ENCODE measurements at regions not wholly inside any gene's neighbourhood (a gene's known extent, or its start where the extent isn't known, plus 50 kb on each side); places are given as distances from the start of the nearest gene placed in this dataset.
"Not testable (repeated sequence)": the region's sequence is repeated elsewhere in the genome, so short reads cannot be mapped to it uniquely, and the experiment has no call there.

DNA sequence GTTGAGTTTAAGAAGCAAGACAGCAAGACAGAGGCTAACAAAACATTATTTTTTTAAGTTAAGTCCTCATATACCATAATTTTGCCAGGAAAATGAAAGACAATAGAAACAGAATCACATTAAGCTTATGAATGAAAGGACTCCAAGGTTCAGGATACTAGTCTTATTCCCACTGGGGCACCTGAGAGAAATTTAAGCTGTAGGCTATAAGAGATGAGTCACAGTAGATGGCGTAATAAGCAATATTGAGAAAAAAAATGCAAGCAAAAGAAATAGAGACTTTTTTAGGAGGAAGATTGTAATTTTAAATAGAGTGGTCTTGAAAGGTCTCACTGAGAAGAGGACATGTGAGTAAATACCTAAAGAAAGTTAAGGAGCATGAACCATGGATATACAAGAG lies 57.1 kb upstream of the KIF2B start:
- no peak overlapping the region for H2AFZ ChIP-seq (ENCODE audit: low read depth)
- no peaks in the 10 kb centered on the region for H3K4me1 ChIP-seq (ENCODE audit: low read depth, poor library complexity, severe bottlenecking)

DNA sequence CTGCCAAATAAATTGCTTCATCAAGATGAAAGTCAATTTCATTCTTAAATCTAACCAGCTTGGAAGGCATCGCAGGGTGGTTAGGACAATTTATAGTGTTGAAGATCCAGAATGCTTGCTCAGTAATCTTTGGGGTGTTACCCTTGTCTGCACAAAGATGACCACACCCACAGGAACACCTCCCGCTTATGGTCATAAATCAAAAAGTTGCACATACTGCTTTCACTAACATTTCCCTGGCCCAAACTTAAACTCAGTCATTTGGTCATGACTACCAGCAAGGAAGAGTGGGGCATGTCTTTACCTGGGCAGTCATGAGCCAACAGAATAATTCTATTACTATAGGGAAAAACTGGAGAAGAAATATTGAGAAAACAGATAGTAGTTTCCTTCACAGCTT lies 57.6 kb upstream of the KIF2B start:
- Histone ChIP-seq H4K20me1 (ENCODE audit: insufficient read depth) (no peaks in the 10 kb centered on the region), H3K27ac (no peak overlapping the region), H3K4me2 (no peak overlapping the region), H3K9ac (no peak overlapping the region), H3K27me3 (ENCODE audit: insufficient read depth, low read depth) (no peaks in the 10 kb centered on the region), H3K79me2 (ENCODE audit: insufficient read depth, low read depth) (no peaks in the 10 kb centered on the region), H3K4me1 (ENCODE audit: low read depth, poor library complexity, severe bottlenecking) (no peaks in the 10 kb centered on the region), H3K4me3 (IDR thresholded peaks at IDR 0.05; ENCODE audit: insufficient read depth, low read depth, low read length) (no peak overlapping the region), H2AFZ (ENCODE audit: low read depth) (no peak overlapping the region), H3K36me3 (ENCODE audit: insufficient read depth) (no peaks in the 10 kb centered on the region)
- TF ChIP-seq CTCF (conservative IDR thresholded peaks at IDR 0.05; ENCODE audit: low read depth, low read length) = no peak

More for the DNA sequence above, 57.1 kb upstream of the KIF2B start:
- no peak overlapping the region for H3K4me2 ChIP-seq
- no peaks in the 10 kb centered on the region for H3K27me3 ChIP-seq (ENCODE audit: insufficient read depth, low read depth)
- H4K20me1 ChIP-seq (ENCODE audit: insufficient read depth) = no peaks in the 10 kb centered on the region
- H3K4me3 ChIP-seq (IDR thresholded peaks at IDR 0.05; ENCODE audit: insufficient read depth, low read depth, low read length) = no peak overlapping the region
- no peak overlapping the region for H3K9ac ChIP-seq
- no peaks in the 10 kb centered on the region for H3K36me3 ChIP-seq (ENCODE audit: insufficient read depth)
- TF ChIP-seq CTCF (conservative IDR thresholded peaks at IDR 0.05; ENCODE audit: low read depth, low read length) = no peak
- no peaks in the 10 kb centered on the region for H3K79me2 ChIP-seq (ENCODE audit: insufficient read depth, low read depth)
- no peak overlapping the region for H3K27ac ChIP-seq

DNA sequence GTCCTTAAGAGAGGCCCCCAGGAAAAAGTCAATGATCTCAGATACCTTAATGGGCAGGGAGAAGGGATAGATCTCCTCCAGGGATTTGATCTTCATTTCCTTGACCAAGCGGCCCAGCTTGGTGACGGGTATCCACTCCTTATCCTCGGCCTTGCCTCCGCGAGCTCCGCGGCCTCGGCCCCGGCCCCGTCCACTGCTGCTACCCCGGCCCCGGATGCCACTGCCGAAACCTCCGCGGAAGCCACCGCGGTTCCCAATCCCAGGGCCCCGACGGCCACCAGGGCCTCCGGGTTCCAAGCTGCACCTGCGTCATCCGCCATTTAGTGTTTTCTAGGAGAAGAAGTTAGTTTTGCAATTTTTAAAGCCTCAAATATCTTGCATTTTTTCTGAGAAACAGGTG lies 65.2 kb upstream of the KIF2B start:
- H3K9ac ChIP-seq = no peak overlapping the region
- no peaks in the 10 kb centered on the region for H3K36me3 ChIP-seq (ENCODE audit: insufficient read depth)
- no peak overlapping the region for H3K27ac ChIP-seq
- no peaks in the 10 kb centered on the region for H3K27me3 ChIP-seq (ENCODE audit: insufficient read depth, low read depth)
- no peak for TF ChIP-seq CTCF (conservative IDR thresholded peaks at IDR 0.05; ENCODE audit: low read depth, low read length)
- no peak overlapping the region for H3K4me3 ChIP-seq (IDR thresholded peaks at IDR 0.05; ENCODE audit: insufficient read depth, low read depth, low read length)
- H3K79me2 ChIP-seq (ENCODE audit: insufficient read depth, low read depth) = no peaks in the 10 kb centered on the region
- H3K4me2 ChIP-seq = no peak overlapping the region
- H4K20me1 ChIP-seq (ENCODE audit: insufficient read depth) = no peaks in the 10 kb centered on the region
- H2AFZ ChIP-seq (ENCODE audit: low read depth) = no peak overlapping the region
- no peaks in the 10 kb centered on the region for H3K4me1 ChIP-seq (ENCODE audit: low read depth, poor library complexity, severe bottlenecking)

GRCh38 chr17:53757116-53757515 lies 65.6 kb upstream of the KIF2B start:
- H3K36me3 ChIP-seq (ENCODE audit: insufficient read depth); H3K4me3 ChIP-seq (IDR thresholded peaks at IDR 0.05; ENCODE audit: insufficient read depth, low read depth, low read length); H3K27me3 ChIP-seq (ENCODE audit: insufficient read depth, low read depth); H3K27ac ChIP-seq; H3K79me2 ChIP-seq (ENCODE audit: insufficient read depth, low read depth); H3K4me2 ChIP-seq; H3K9ac ChIP-seq; H3K4me1 ChIP-seq (ENCODE audit: low read depth, poor library complexity, severe bottlenecking); H4K20me1 ChIP-seq (ENCODE audit: insufficient read depth); H2AFZ ChIP-seq (ENCODE audit: low read depth): not testable (repeated sequence)

GRCh38 chr17:53749178-53749577 lies 73.5 kb upstream of the KIF2B start:
- H3K36me3 ChIP-seq (ENCODE audit: insufficient read depth) = no peaks in the 10 kb centered on the region
- peak overlapping the region; percentile 19; the same call in 1 of the 2 replicates for H2AFZ ChIP-seq (ENCODE audit: low read depth)
- H3K4me2 ChIP-seq = no peak overlapping the region
- H3K27me3 ChIP-seq (ENCODE audit: insufficient read depth, low read depth) = no peaks in the 10 kb centered on the region
- H3K79me2 ChIP-seq (ENCODE audit: insufficient read depth, low read depth) = no peaks in the 10 kb centered on the region
- no peak overlapping the region for H3K9ac ChIP-seq
- no peaks in the 10 kb centered on the region for H4K20me1 ChIP-seq (ENCODE audit: insufficient read depth)
- no peak overlapping the region for H3K4me3 ChIP-seq (IDR thresholded peaks at IDR 0.05; ENCODE audit: insufficient read depth, low read depth, low read length)
- peaks cover 7% of the 10 kb centered on the region for H3K4me1 ChIP-seq (ENCODE audit: low read depth, poor library complexity, severe bottlenecking)
- H3K27ac ChIP-seq = no peak overlapping the region
- no peak for TF ChIP-seq CTCF (conservative IDR thresholded peaks at IDR 0.05; ENCODE audit: low read depth, low read length)

DNA sequence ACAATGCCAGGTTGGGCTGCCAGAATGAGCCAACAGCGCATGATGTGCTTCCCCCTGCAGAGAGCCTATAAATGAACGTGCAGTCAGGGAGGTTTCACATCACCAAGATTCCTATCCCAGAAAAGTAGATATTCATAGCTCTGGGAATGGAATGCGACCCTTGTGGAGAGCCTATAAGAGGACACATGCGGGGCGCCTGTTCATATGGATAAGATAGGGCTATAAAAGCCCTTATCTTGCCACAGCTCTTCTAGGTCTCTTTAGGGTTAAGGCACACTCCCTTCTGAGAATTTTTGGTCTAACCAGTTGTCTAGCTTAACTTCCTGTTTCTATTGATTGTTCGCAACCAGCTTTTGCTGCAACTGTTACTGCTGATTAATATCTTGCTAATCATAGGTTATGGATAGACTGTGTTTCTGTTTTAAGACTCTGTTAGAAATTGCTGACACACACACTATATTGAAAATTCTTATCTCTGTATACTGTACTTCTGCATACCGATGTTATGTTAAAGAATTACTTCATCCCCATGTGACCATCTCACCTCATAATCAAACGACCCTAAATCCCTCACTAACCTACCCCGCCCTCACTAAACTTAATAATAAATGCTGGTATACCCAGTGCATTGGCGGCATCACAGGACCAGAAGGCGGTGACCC lies 74.4 kb upstream of the KIF2B start:
- H3K4me2 ChIP-seq; H3K79me2 ChIP-seq (ENCODE audit: insufficient read depth, low read depth); H4K20me1 ChIP-seq (ENCODE audit: insufficient read depth); H3K27me3 ChIP-seq (ENCODE audit: insufficient read depth, low read depth); H3K4me1 ChIP-seq (ENCODE audit: low read depth, poor library complexity, severe bottlenecking); H3K9ac ChIP-seq; H2AFZ ChIP-seq (ENCODE audit: low read depth); H3K36me3 ChIP-seq (ENCODE audit: insufficient read depth); H3K4me3 ChIP-seq (IDR thresholded peaks at IDR 0.05; ENCODE audit: insufficient read depth, low read depth, low read length); H3K27ac ChIP-seq: not testable (repeated sequence)
